HuH-7.5 (cell line): ENCODE measurements at regions not wholly inside any gene's neighbourhood (a gene's known extent, or its start where the extent isn't known, plus 50 kb on each side); places are given as distances from the start of the nearest gene placed in this dataset.

Experiments used
- DNase-seq: peaks from one replicate; pipeline ENCODE4 v3.0.0; 2011; ENCODE audit warnings: low spot score

GRCh38 chr15:77540312-77541060 lies 92.2 kb downstream of the LINGO1 start:
- no peak for DNase-seq

DNA sequence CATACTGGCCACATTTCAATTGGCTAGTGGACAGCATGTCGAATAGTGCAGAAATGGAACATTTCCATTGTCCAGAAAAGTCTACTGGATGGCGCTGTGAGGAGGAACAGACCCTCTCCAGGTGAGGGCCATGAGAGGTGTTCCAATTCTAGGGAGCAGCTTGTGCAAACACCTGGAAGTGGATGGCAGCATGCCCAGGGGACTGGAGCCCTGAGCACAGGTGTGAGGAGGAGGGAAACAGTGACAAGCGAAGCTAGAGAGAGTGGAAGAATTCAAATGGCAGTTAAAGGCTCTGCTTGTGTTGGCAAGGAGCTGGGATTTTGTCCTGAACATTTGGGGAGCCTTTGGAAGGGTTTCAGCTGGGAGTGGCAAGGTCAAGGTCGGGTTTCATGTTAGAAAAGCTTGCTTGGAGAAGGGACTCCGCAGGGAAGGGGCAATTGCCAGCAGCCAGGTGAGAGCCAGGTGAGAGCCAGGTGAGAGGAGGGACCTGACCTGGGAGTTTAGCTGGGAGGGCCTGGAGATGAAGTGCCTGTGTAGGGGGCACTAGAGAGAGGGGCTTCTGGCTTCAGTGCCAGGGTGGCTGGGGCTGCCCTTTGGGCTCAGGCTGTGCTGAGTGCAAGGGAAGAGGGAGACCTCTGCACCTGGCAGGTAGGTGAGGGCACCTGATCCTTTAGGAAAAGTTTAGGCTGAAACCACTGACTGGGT lies 93.8 kb downstream of the LINGO1 start:
- no peak for DNase-seq

- DNase-seq, result no peak
These were observed 94.7 kb downstream of the LINGO1 start for GRCh38 chr15:77538027-77538451.

- DNase-seq, result no peak
These were observed 95.7 kb downstream of the LINGO1 start for GRCh38 chr15:77537006-77537405.

DNA sequence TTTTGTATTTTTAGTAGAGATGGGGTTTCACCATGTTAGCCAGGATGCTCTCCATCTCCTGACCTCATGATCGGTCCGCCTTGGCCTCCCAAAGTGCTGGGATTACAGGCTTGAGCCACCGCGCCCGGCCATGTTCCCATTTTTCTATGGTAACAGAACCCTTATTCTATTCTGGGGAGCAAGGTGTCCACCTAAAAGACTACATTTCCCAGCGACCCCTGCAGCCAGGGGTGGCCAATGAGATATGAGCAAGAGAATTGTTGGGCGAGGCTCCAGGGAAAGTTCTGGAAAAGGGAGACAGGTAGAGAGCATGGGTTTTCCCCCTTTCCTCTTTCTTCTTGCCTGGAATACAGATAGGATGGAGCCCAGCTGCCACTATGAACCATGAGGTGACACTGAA lies 96.9 kb downstream of the LINGO1 start:
- no peak for DNase-seq
